Trophoblast cell (in vitro differentiated cells and primary cell): ENCODE measurements at regions not wholly inside any gene's neighbourhood (a gene's known extent, or its start where the extent isn't known, plus 50 kb on each side); places are given as distances from the start of the nearest gene placed in this dataset.

Source experiments
- DNase-seq, 2 donors: peaks; one replicate each; pipeline ENCODE4 v3.0.0-alpha.2; 2016
- H2AFZ ChIP-seq: 2 replicates; pipeline ENCODE4 v1.6.1; 2013; ENCODE audit warnings: low read length, moderate library complexity, mild to moderate bottlenecking; ENCODE audit not compliant: insufficient read depth, poor library complexity
- H2AK5ac ChIP-seq: 2 replicates; pipeline ENCODE4 v1.6.1; 2013; ENCODE audit warnings: mild to moderate bottlenecking, low read length
- H2BK120ac ChIP-seq: 2 replicates; pipeline ENCODE4 v1.6.1; 2013; ENCODE audit warnings: low read length, mild to moderate bottlenecking, moderate library complexity; ENCODE audit not compliant: insufficient read depth, poor library complexity
- H2BK12ac ChIP-seq: 2 replicates; pipeline ENCODE4 v1.6.1; 2013; ENCODE audit warnings: mild to moderate bottlenecking, low read length, moderate library complexity
- H2BK5ac ChIP-seq: 2 replicates; pipeline ENCODE4 v1.6.1; 2013; ENCODE audit warnings: low read length, low read depth, moderate library complexity, mild to moderate bottlenecking; ENCODE audit not compliant: poor library complexity
- H3K14ac ChIP-seq: 2 replicates; pipeline ENCODE4 v1.6.1; 2013; ENCODE audit warnings: mild to moderate bottlenecking, low read length
- H3K18ac ChIP-seq: 2 replicates; pipeline ENCODE4 v1.6.1; 2013; ENCODE audit warnings: mild to moderate bottlenecking, low read length
- H3K23ac ChIP-seq: 2 replicates; pipeline ENCODE4 v1.6.1; 2013; ENCODE audit warnings: low read length
- H3K27ac ChIP-seq: 2 replicates; pipeline ENCODE4 v1.5.1; 2013; ENCODE audit warnings: low read depth, mild to moderate bottlenecking, inconsistent platforms, low read length, moderate library complexity
- H3K27me3 ChIP-seq: 2 replicates; pipeline ENCODE4 v1.6.1; 2013; ENCODE audit warnings: inconsistent platforms, mild to moderate bottlenecking, low read length, moderate library complexity; ENCODE audit not compliant: insufficient read depth
- H3K36me3 ChIP-seq, 2 experiments: 1 replicate in 1 of 2; 2 replicates in 1 of 2; pipeline ENCODE4 v1.6.1; 2013; ENCODE audit warnings: low read length in 2 of 2, mild to moderate bottlenecking in 2 of 2, moderate library complexity in 1 of 2; ENCODE audit not compliant: insufficient read depth in 2 of 2, control insufficient read depth in 1 of 2
- H3K4ac ChIP-seq: 2 replicates; pipeline ENCODE4 v1.6.1; 2013; ENCODE audit warnings: low read depth, mild to moderate bottlenecking, low read length, moderate library complexity
- H3K4me1 ChIP-seq, 2 experiments: 1 replicate in 1 of 2; 2 replicates in 1 of 2; pipeline ENCODE4 v1.6.1; 2013; ENCODE audit warnings: low read length in 2 of 2, mild to moderate bottlenecking in 2 of 2, moderate library complexity in 1 of 2; ENCODE audit not compliant: insufficient read depth in 2 of 2, control insufficient read depth in 1 of 2
- H3K4me2 ChIP-seq: 2 replicates; pipeline ENCODE4 v1.6.1; 2013; ENCODE audit warnings: inconsistent platforms, mild to moderate bottlenecking, low read length, moderate library complexity
- H3K4me3 ChIP-seq: 2 replicates; pipeline ENCODE4 v1.5.1; 2013; ENCODE audit warnings: mild to moderate bottlenecking, low read depth, low read length, inconsistent platforms
- H3K79me1 ChIP-seq: one replicate; pipeline ENCODE4 v1.6.1; 2013; ENCODE audit warnings: low read length
- H3K79me2 ChIP-seq: 2 replicates; pipeline ENCODE4 v1.6.1; 2013; ENCODE audit warnings: low read length, mild to moderate bottlenecking; ENCODE audit not compliant: control insufficient read depth, insufficient read depth, poor library complexity
- H3K9ac ChIP-seq: 2 replicates; pipeline ENCODE4 v1.6.1; 2013; ENCODE audit warnings: mild to moderate bottlenecking, low read length
- H3K9me3 ChIP-seq: 2 replicates; pipeline ENCODE4 v1.6.1; 2013; ENCODE audit warnings: low read depth, mild to moderate bottlenecking, control low read depth, inconsistent platforms, low read length; ENCODE audit not compliant: insufficient read depth
- H4K12ac ChIP-seq: 2 replicates; pipeline ENCODE4 v1.6.1; 2013; ENCODE audit warnings: low read depth, mild to moderate bottlenecking, low read length, moderate library complexity
- H4K8ac ChIP-seq: 2 replicates; pipeline ENCODE4 v1.6.1; 2013; ENCODE audit warnings: low read depth, mild to moderate bottlenecking, low read length, moderate library complexity
- H4K91ac ChIP-seq: one replicate; pipeline ENCODE4 v1.6.1; 2013; ENCODE audit warnings: low read depth, mild to moderate bottlenecking, low read length, moderate library complexity
- WGBS: extraction: QIAGEN DNeasy Blood & Tissue Kit; methylation state at CpG from one replicate; pipeline ENCODE4 v1.1.7; 2013; ENCODE audit warnings: missing lambda C conversion rate; ENCODE audit not compliant: insufficient read length, insufficient coverage; ENCODE audit errors: extremely low coverage; 5-methylcytosine and 5-hydroxymethylcytosine counted together

DNA sequence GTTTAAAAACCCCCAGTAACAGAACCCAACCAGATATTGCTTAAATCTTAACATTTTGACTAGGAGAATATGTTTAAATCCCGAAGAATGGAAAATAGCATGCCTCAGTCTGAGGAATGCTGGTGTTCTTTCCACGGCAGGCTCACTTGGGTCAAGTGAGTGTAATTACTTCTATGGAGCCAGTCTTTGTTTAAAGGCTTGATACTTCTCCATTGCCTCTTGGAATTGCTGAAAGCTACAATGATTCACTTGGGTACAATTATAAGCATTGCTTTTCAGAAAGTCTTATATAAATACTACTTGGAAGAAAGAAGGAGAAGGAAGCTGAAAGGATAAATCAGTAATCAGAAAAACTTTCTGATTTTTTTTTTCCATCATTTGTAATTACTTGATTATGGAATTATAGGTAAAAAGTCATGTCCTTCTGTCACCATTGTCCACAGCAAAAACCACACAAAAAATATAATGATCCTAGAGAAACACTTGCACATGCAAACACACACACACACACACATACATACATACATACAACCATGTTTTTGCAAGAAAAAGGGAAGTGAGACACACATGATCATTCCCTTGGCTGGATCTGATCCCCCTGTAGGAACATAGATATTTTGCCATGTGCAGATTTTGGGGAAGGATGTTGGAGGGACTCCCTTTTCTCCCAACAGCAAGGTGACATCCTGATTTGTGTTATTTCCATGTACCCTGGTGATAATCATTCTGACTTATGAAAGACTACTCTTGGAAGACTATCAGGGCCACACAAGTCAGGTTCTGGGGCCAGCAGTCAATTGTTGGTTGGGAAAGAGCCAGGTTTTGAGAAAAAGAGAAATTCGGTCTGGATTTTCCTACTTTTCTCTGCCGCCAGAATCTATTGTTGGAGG, 396.0 kb upstream of the BTBD3 start:
- Histone ChIP-seq H3K9ac (no peak overlapping the region), H3K27ac (no peak overlapping the region), H3K36me3 (no peaks in the 10 kb centered on the region), H3K18ac (no peak overlapping the region), H4K12ac (no peak overlapping the region), H3K4me2 (no peak overlapping the region), H2AK5ac (no peak overlapping the region), H2BK5ac (no peak overlapping the region), H2BK120ac (no peak overlapping the region), H2AFZ (no peak overlapping the region), H3K14ac (no peak overlapping the region), H3K79me1 (no peaks in the 10 kb centered on the region), H2BK12ac (no peak overlapping the region), H4K8ac (no peak overlapping the region), H3K23ac (no peak overlapping the region), H3K4me3 (no peak overlapping the region), H3K79me2 (no peaks in the 10 kb centered on the region), H3K4ac (no peak overlapping the region), H3K4me1 (no peaks in the 10 kb centered on the region), H3K27me3 (no peaks in the 10 kb centered on the region), H3K9me3 (no peaks in the 10 kb centered on the region), H4K91ac (no peak overlapping the region)
- WGBS = no CpG with 5 or more reads among the region's 4 CpGs
- DNase-seq = no peak

GRCh38 chr20:11522366-11522741, 395.3 kb upstream of the BTBD3 start:
- Histone ChIP-seq H2BK120ac (no peak overlapping the region), H3K79me2 (no peaks in the 10 kb centered on the region), H3K27ac (no peak overlapping the region), H3K9me3 (no peaks in the 10 kb centered on the region), H4K12ac (no peak overlapping the region), H3K18ac (no peak overlapping the region), H2BK5ac (no peak overlapping the region), H3K14ac (no peak overlapping the region), H2AFZ (no peak overlapping the region), H3K4me1 (no peaks in the 10 kb centered on the region), H2AK5ac (no peak overlapping the region), H3K4ac (no peak overlapping the region), H3K9ac (no peak overlapping the region), H4K8ac (no peak overlapping the region), H3K79me1 (no peaks in the 10 kb centered on the region), H3K4me3 (no peak overlapping the region), H4K91ac (no peak overlapping the region), H2BK12ac (no peak overlapping the region), H3K4me2 (no peak overlapping the region), H3K23ac (no peak overlapping the region), H3K27me3 (no peaks in the 10 kb centered on the region), H3K36me3 (no peaks in the 10 kb centered on the region)
- no CpG with 5 or more reads among the region's 2 CpGs for WGBS
- no peak for DNase-seq

- WGBS = no CpG with 5 or more reads among the region's 4 CpGs
- no peak overlapping the region for H4K8ac ChIP-seq
Observed at GRCh38 chr20:11529047-11529446, 388.6 kb upstream of the BTBD3 start.

DNA sequence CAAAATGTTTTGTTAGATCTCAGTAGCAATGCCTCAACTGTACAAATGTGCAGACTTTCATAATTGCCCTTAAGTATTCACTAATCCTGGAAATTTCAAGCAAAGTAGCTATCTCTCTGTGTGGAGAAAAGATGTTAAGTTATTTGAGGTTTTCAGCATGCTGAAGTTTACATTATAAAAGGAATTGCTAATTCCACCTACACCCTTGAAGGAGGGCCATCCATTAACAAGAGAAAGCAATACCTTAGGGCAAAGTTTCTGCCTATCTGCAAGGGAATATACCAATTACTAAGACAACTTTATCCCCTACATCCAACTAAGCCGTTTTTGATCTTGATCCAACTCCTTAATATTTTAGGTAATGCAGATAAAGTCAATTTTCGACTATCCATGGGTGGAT, 380.7 kb upstream of the BTBD3 start:
- Histone ChIP-seq H2AK5ac (no peak overlapping the region), H3K36me3 (no peaks in the 10 kb centered on the region), H3K9ac (no peak overlapping the region), H3K4me1 (peaks cover 5% of the 10 kb centered on the region in 2 experiments), H3K79me2 (peaks cover 2% of the 10 kb centered on the region), H3K79me1 (no peaks in the 10 kb centered on the region), H4K12ac (no peak overlapping the region), H2BK12ac (no peak overlapping the region), H3K14ac (no peak overlapping the region), H3K18ac (no peak overlapping the region), H3K23ac (no peak overlapping the region), H2AFZ (no peak overlapping the region), H3K4me2 (no peak overlapping the region), H4K91ac (no peak overlapping the region), H3K4ac (no peak overlapping the region), H3K27ac (no peak overlapping the region), H3K9me3 (no peaks in the 10 kb centered on the region), H4K8ac (no peak overlapping the region), H2BK120ac (no peak overlapping the region), H3K4me3 (no peak overlapping the region), H2BK5ac (no peak overlapping the region), H3K27me3 (peaks cover 2% of the 10 kb centered on the region)
- WGBS = no CpG with 5 or more reads among the region's 2 CpGs
- no peak for DNase-seq

More at GRCh38 chr20:11529047-11529446, 388.6 kb upstream of the BTBD3 start:
- no peak overlapping the region for H3K18ac ChIP-seq
- H2BK120ac ChIP-seq = no peak overlapping the region
- H3K27me3 ChIP-seq = no peaks in the 10 kb centered on the region
- no peak overlapping the region for H3K9ac ChIP-seq
- no peak for DNase-seq
- H2AK5ac ChIP-seq = no peak overlapping the region
- no peak overlapping the region for H3K4ac ChIP-seq
- no peaks in the 10 kb centered on the region for H3K36me3 ChIP-seq
- H3K79me1 ChIP-seq = no peaks in the 10 kb centered on the region
- H3K79me2 ChIP-seq = no peaks in the 10 kb centered on the region
- H3K4me2 ChIP-seq = no peak overlapping the region
- no peak overlapping the region for H4K91ac ChIP-seq
- no peak overlapping the region for H3K27ac ChIP-seq
- H2AFZ ChIP-seq = no peak overlapping the region
- no peak overlapping the region for H3K23ac ChIP-seq
- no peak overlapping the region for H4K12ac ChIP-seq
- H3K14ac ChIP-seq = no peak overlapping the region
- no peak overlapping the region for H2BK5ac ChIP-seq
- no peak overlapping the region for H3K4me3 ChIP-seq
- no peak overlapping the region for H2BK12ac ChIP-seq
- no peaks in the 10 kb centered on the region for H3K4me1 ChIP-seq
- no peaks in the 10 kb centered on the region for H3K9me3 ChIP-seq
